HCT116 (cell line): ENCODE measurements at regions not wholly inside any gene's neighbourhood (a gene's known extent, or its start where the extent isn't known, plus 50 kb on each side); places are given as distances from the start of the nearest gene placed in this dataset.

Source experiments
- SIN3A ChIP-seq: IDR thresholded peaks from 2 replicates; pipeline ENCODE4 v1.6.1; 2012; ENCODE audit warnings: low read depth
- TF ChIP-seq, protein P1 (sequence below), 3 experiments: fragments of 200-600 bp in 1 of 3; sonication (generic) in 1 of 3; IDR thresholded peaks in 2 of 3; conservative IDR thresholded peaks in 1 of 3; 2 replicates each; pipeline ENCODE4 v1.5.1; 2012 to 2017; ENCODE audit warnings: low read depth in 2 of 3, low read length in 2 of 3, antibody characterized with exemption in 1 of 3, borderline replicate concordance in 1 of 3, control low read depth in 1 of 3, mild to moderate bottlenecking in 1 of 3, mixed read lengths in 1 of 3, mixed run types in 1 of 3, moderate library complexity in 1 of 3; ENCODE audit not compliant: insufficient read depth in 1 of 3

DNA sequence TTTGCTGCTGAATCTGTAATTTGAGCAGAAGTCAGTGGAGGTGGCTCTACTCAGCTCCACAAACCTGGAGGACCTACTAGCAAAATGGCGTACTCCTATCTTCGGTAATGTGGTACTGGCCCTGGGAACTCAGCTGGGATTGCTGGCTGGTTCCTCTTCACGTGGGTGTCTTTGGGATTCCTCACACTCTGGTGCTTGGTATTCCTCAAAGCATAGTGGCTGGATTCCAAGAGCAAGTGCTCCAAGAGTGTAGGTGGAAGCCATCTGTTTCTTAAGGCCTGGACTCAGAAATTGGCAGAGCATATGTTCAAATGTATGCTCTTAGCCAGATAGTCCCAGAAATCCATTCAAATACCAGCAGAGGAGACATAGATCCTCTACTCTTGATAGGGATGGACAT lies 281.9 kb upstream of the CDH7 start:
- TF ChIP-seq, protein P1, sequence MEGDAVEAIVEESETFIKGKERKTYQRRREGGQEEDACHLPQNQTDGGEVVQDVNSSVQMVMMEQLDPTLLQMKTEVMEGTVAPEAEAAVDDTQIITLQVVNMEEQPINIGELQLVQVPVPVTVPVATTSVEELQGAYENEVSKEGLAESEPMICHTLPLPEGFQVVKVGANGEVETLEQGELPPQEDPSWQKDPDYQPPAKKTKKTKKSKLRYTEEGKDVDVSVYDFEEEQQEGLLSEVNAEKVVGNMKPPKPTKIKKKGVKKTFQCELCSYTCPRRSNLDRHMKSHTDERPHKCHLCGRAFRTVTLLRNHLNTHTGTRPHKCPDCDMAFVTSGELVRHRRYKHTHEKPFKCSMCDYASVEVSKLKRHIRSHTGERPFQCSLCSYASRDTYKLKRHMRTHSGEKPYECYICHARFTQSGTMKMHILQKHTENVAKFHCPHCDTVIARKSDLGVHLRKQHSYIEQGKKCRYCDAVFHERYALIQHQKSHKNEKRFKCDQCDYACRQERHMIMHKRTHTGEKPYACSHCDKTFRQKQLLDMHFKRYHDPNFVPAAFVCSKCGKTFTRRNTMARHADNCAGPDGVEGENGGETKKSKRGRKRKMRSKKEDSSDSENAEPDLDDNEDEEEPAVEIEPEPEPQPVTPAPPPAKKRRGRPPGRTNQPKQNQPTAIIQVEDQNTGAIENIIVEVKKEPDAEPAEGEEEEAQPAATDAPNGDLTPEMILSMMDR (IDR thresholded peaks at IDR 0.05 in 2 of 3, conservative IDR thresholded peaks at IDR 0.05 in 1 of 3; ENCODE audit: borderline replicate concordance in 1 of 3, insufficient read depth in 1 of 3, low read depth in 2 of 3, low read length in 2 of 3), result no peak
- TF ChIP-seq SIN3A, result no peak
